ENCODE measurements at regions not wholly inside any gene's neighbourhood (a gene's known extent, or its start where the extent isn't known, plus 50 kb on each side); places are given as distances from the start of the nearest gene placed in this dataset.

DNA sequence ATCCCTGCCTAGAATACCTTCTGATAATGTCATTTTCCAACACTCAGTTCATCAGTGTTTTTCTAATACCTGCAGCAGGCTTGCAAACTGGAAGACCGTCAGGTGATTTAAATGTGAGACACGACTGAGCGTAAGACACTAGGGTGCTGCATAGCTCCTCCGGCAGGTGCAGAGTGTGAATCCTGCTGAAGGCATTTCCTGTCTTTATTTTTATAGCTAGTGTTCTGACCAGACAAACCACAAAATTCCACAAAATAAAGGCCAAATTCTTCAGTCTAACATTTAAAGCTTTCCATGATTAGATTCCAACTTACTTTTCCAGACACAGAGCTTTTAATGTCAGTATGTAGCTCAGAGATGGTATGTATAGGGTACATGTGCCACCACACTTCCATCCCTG lies 70.7 kb downstream of the BBS10 start:
- 48% methylated on average over 4 of the region's 4 CpGs for WGBS (ENCODE audit: low lambda C conversion rate)
- Histone ChIP-seq H3K27me3 (ENCODE audit: control insufficient read depth in 1 of 2, insufficient read depth in 2 of 2, low read length in 2 of 2) (peaks cover 0 to 19% of the 10 kb centered on the region in 2 experiments; a peak in 3 of 5 replicates), H3K79me2 (ENCODE audit: insufficient read depth, low read length) (no peaks in the 10 kb centered on the region), H3K4me1 (ENCODE audit: insufficient read depth, low read length) (no peaks in the 10 kb centered on the region), H4K20me1 (ENCODE audit: insufficient read depth, low read length) (no peaks in the 10 kb centered on the region), H2AFZ (ENCODE audit: low read length) (no peak overlapping the region), H3K36me3 (replicated peaks in 1 of 2; ENCODE audit: control insufficient read depth in 1 of 2, insufficient read depth in 2 of 2, low read length in 2 of 2) (no peaks in the 10 kb centered on the region), H3K4me3 (replicated peaks in 1 of 3; ENCODE audit: insufficient read depth in 1 of 3, low read depth in 2 of 3, low read length in 3 of 3) (no peak overlapping the region), H3K27ac (ENCODE audit: extremely low read length, insufficient read depth, low read length) (no peak overlapping the region), H3K9ac (ENCODE audit: insufficient read depth, low read depth, low read length) (no peak overlapping the region), H3K9me3 (ENCODE audit: low read length) (no peaks in the 10 kb centered on the region), H3K4me2 (ENCODE audit: low read depth, low read length) (no peak overlapping the region)
- TF ChIP-seq ZNF572 (CRISPR knock-in tag; IDR thresholded peaks at IDR 0.05) (no peak), PAX8 (CRISPR knock-in tag; IDR thresholded peaks at IDR 0.05; ENCODE audit: borderline replicate concordance) (no peak), PAWR (CRISPR knock-in tag; IDR thresholded peaks at IDR 0.05; ENCODE audit: borderline replicate concordance) (no peak)
- TF ChIP-seq, protein P1, sequence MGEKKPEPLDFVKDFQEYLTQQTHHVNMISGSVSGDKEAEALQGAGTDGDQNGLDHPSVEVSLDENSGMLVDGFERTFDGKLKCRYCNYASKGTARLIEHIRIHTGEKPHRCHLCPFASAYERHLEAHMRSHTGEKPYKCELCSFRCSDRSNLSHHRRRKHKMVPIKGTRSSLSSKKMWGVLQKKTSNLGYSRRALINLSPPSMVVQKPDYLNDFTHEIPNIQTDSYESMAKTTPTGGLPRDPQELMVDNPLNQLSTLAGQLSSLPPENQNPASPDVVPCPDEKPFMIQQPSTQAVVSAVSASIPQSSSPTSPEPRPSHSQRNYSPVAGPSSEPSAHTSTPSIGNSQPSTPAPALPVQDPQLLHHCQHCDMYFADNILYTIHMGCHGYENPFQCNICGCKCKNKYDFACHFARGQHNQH (CRISPR knock-in tag; IDR thresholded peaks at IDR 0.05): no peak
- FAIRE-seq: no peak
- ChIA-PET CTCF (ENCODE audit: low intra/inter-chr PET ratio, low total read pairs) (no interaction called here), POLR2A (no interaction called here)
- ATAC-seq: no peak
- no peak for DNase-seq (ENCODE audit: low spot score)
- BruUV-seq (replicated peaks): no TSS peak
- in situ Hi-C loops (cut with HindIII; ENCODE audit: extremely low pct_ligation_motif_present, low pct_unique_long_range_greater_than_20kb): no loop called here
- intact Hi-C loops (cut with micrococcal nuclease; ENCODE audit: unreplicated experiment): no loop called here

DNA sequence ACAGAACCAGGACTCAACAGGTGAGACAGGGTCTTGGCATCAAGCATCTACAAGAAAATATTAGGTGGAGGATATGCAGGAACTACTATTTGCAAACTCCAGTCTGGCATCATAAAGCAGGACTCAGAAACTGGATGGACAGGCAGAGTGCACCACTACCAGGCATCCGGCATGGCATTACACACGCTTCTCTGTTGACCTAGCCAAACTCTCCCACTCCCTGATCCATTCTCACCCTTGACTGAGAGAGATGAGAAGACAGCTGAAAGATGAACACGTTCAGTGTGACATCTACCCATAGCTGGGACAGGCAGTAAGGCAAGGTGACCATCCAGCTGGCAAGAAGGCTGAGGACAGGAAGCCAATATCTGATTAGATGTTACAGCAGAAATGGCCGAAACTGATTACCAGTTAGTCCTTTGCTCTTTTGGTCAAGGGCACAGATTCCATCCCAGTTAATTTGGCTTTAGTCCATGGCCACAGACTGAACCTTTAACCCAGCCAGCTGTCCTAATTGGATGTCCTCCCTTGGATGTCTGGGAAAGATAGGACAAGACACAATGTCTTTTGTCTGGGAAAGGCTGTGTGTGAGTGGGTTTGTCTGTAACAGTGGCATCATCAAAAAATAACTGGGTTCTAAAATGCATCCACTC lies 71.6 kb downstream of the BBS10 start:
- FAIRE-seq: no peak
- TF ChIP-seq, protein P2, sequence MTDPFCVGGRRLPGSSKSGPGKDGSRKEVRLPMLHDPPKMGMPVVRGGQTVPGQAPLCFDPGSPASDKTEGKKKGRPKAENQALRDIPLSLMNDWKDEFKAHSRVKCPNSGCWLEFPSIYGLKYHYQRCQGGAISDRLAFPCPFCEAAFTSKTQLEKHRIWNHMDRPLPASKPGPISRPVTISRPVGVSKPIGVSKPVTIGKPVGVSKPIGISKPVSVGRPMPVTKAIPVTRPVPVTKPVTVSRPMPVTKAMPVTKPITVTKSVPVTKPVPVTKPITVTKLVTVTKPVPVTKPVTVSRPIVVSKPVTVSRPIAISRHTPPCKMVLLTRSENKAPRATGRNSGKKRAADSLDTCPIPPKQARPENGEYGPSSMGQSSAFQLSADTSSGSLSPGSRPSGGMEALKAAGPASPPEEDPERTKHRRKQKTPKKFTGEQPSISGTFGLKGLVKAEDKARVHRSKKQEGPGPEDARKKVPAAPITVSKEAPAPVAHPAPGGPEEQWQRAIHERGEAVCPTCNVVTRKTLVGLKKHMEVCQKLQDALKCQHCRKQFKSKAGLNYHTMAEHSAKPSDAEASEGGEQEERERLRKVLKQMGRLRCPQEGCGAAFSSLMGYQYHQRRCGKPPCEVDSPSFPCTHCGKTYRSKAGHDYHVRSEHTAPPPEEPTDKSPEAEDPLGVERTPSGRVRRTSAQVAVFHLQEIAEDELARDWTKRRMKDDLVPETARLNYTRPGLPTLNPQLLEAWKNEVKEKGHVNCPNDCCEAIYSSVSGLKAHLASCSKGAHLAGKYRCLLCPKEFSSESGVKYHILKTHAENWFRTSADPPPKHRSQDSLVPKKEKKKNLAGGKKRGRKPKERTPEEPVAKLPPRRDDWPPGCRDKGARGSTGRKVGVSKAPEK (CRISPR knock-in tag; IDR thresholded peaks at IDR 0.05; ENCODE audit: borderline replicate concordance): no peak
- TF ChIP-seq GABPB1 (CRISPR knock-in tag; IDR thresholded peaks at IDR 0.05): no peak
- TF ChIP-seq YEATS2 (CRISPR knock-in tag; IDR thresholded peaks at IDR 0.05; ENCODE audit: borderline replicate concordance): no peak
- no peak for TF ChIP-seq ZSCAN25 (CRISPR knock-in tag; IDR thresholded peaks at IDR 0.05)
- TF ChIP-seq ZNF75D (CRISPR knock-in tag; IDR thresholded peaks at IDR 0.05; ENCODE audit: borderline replicate concordance): no peak
- TF ChIP-seq ZNF180 (CRISPR knock-in tag; IDR thresholded peaks at IDR 0.05; ENCODE audit: borderline replicate concordance, low read depth): no peak
- TF ChIP-seq ZNF274 (CRISPR knock-in tag; IDR thresholded peaks at IDR 0.05): no peak
- TF ChIP-seq, protein P3, sequence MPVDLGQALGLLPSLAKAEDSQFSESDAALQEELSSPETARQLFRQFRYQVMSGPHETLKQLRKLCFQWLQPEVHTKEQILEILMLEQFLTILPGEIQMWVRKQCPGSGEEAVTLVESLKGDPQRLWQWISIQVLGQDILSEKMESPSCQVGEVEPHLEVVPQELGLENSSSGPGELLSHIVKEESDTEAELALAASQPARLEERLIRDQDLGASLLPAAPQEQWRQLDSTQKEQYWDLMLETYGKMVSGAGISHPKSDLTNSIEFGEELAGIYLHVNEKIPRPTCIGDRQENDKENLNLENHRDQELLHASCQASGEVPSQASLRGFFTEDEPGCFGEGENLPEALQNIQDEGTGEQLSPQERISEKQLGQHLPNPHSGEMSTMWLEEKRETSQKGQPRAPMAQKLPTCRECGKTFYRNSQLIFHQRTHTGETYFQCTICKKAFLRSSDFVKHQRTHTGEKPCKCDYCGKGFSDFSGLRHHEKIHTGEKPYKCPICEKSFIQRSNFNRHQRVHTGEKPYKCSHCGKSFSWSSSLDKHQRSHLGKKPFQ (CRISPR knock-in tag; IDR thresholded peaks at IDR 0.05; ENCODE audit: insufficient replicate concordance): no peak
- no peak for TF ChIP-seq WIZ (CRISPR knock-in tag; IDR thresholded peaks at IDR 0.05)

More for the DNA sequence above, 71.6 kb downstream of the BBS10 start:
- H3K79me2 ChIP-seq (ENCODE audit: insufficient read depth, low read length): no peaks in the 10 kb centered on the region
- H3K27me3 ChIP-seq (ENCODE audit: control insufficient read depth in 1 of 2, insufficient read depth in 2 of 2, low read length in 2 of 2): peaks cover 0 to 27% of the 10 kb centered on the region in 2 experiments; a peak in 4 of 5 replicates
- POLR2A ChIA-PET: no interaction called here
- in situ Hi-C loops (cut with HindIII; ENCODE audit: extremely low pct_ligation_motif_present, low pct_unique_long_range_greater_than_20kb) (no loop called here), intact Hi-C loops (cut with micrococcal nuclease; ENCODE audit: unreplicated experiment) (no loop called here)
- no peaks in the 10 kb centered on the region for H3K9me3 ChIP-seq (ENCODE audit: low read length)
- no TSS peak for BruUV-seq (replicated peaks)
- ATAC-seq (no peak), DNase-seq (ENCODE audit: low spot score) (no peak)
- 0% methylated on average over 3 of the region's 4 CpGs for WGBS (ENCODE audit: low lambda C conversion rate)
- no peaks in the 10 kb centered on the region for H3K36me3 ChIP-seq (replicated peaks in 1 of 2; ENCODE audit: control insufficient read depth in 1 of 2, insufficient read depth in 2 of 2, low read length in 2 of 2)
- no peaks in the 10 kb centered on the region for H4K20me1 ChIP-seq (ENCODE audit: insufficient read depth, low read length)
- no peak overlapping the region for H2AFZ ChIP-seq (ENCODE audit: low read length)
- H3K4me2 ChIP-seq (ENCODE audit: low read depth, low read length): no peak overlapping the region
- no peak overlapping the region for H3K9ac ChIP-seq (ENCODE audit: insufficient read depth, low read depth, low read length)
- CTCF ChIA-PET (ENCODE audit: low intra/inter-chr PET ratio, low total read pairs): no interaction called here
- H3K4me1 ChIP-seq (ENCODE audit: insufficient read depth, low read length): no peaks in the 10 kb centered on the region
- H3K4me3 ChIP-seq (replicated peaks in 1 of 3; ENCODE audit: insufficient read depth in 1 of 3, low read depth in 2 of 3, low read length in 3 of 3): no peak overlapping the region
- no peak overlapping the region for H3K27ac ChIP-seq (ENCODE audit: extremely low read length, insufficient read depth, low read length)
